PC-3 (cell line): ENCODE measurements at regions not wholly inside any gene's neighbourhood (a gene's known extent, or its start where the extent isn't known, plus 50 kb on each side); places are given as distances from the start of the nearest gene placed in this dataset.

Experiments used
- ATAC-seq: fragments of 200-7000 bp; cut with Tn5 transposase; 2 replicates; pipeline ENCODE4 v1.9.1; 2020; ENCODE audit warnings: mild to moderate bottlenecking, moderate library complexity
- BruUV-seq: library from RNA; stranded (reverse); fragments of 400-500 nt; replicated peaks from 2 replicates; lab custom pipeline; 2021; lab: Mats Ljungman, UMichigan
- CTCF ChIA-PET: fragments of 300-600 bp; sonication (Branson Sonifier 250); formaldehyde crosslinking; loops from one replicate; lab custom pipeline; 2022; ENCODE audit warnings: antibody characterized with exemption; lab: Charles Lee
- POLR2A ChIA-PET: fragments of 300-600 bp; sonication (Branson Sonifier 250); formaldehyde crosslinking; loops from one replicate; lab custom pipeline; 2022; ENCODE audit warnings: antibody characterized with exemption; ENCODE audit not compliant: unreplicated experiment; lab: Charles Lee
- DNase-seq: peaks from one replicate; pipeline ENCODE4 v3.0.0-alpha.2; 2015
- H2AFZ ChIP-seq: fragments of 300-600 bp; sonication (generic); 2 replicates; pipeline ENCODE4 v1.6.0; 2016; ENCODE audit warnings: antibody characterized with exemption, low read length
- H3F3A ChIP-seq: fragments of 300-600 bp; sonication (generic); one replicate; pipeline ENCODE4 v1.6.0; 2017; ENCODE audit warnings: antibody characterized with exemption, low read length, control low read depth, mild to moderate bottlenecking; ENCODE audit not compliant: unreplicated experiment
- H3K27ac ChIP-seq: fragments of 300-600 bp; sonication (generic); 2 replicates; pipeline ENCODE4 v1.5.1; 2016; ENCODE audit warnings: mild to moderate bottlenecking, low read length
- H3K27me3 ChIP-seq: fragments of 300-600 bp; sonication (generic); 2 replicates; pipeline ENCODE4 v1.6.1; 2016; ENCODE audit warnings: low read length, mixed read lengths
- H3K36me3 ChIP-seq: fragments of 300-600 bp; sonication (generic); 2 replicates; pipeline ENCODE4 v1.6.1; 2016; ENCODE audit warnings: low read depth, mixed run types, low read length, mixed read lengths
- H3K4me1 ChIP-seq: fragments of 300-600 bp; sonication (generic); 2 replicates; pipeline ENCODE4 v1.5.1; 2016; ENCODE audit warnings: low read length; ENCODE audit not compliant: insufficient read depth
- H3K4me2 ChIP-seq: fragments of 300-600 bp; sonication (generic); 2 replicates; pipeline ENCODE4 v1.6.0; 2016; ENCODE audit warnings: low read length
- H3K4me3 ChIP-seq: fragments of 300-600 bp; sonication (generic); 2 replicates; pipeline ENCODE4 v1.5.1; 2016; ENCODE audit warnings: mild to moderate bottlenecking, low read length, mixed read lengths
- H3K79me2 ChIP-seq: fragments of 300-600 bp; sonication (generic); 2 replicates; pipeline ENCODE4 v1.6.1; 2017; ENCODE audit warnings: low read length, mixed read lengths
- H3K9ac ChIP-seq: fragments of 300-600 bp; sonication (generic); 2 replicates; pipeline ENCODE4 v1.6.0; 2016; ENCODE audit warnings: mild to moderate bottlenecking, low read length
- H3K9me2 ChIP-seq: fragments of 300-600 bp; sonication (generic); replicated peaks from 2 replicates; pipeline ENCODE4 v1.6.1; 2016; ENCODE audit warnings: mixed run types, low read length, mixed read lengths
- H3K9me3 ChIP-seq: fragments of 300-600 bp; sonication (generic); 2 replicates; pipeline ENCODE4 v1.6.1; 2016; ENCODE audit warnings: low read length, mixed read lengths
- H4K20me1 ChIP-seq: fragments of 300-600 bp; sonication (generic); 2 replicates; pipeline ENCODE4 v1.6.1; 2016; ENCODE audit warnings: low read length, mixed read lengths
- EZH2 ChIP-seq: fragments of 300-600 bp; sonication (generic); IDR thresholded peaks from one replicate; pipeline ENCODE4 v1.6.1; 2017; ENCODE audit warnings: antibody characterized with exemption, mild to moderate bottlenecking, low read length; ENCODE audit not compliant: unreplicated experiment
- EZH2phosphoT487 ChIP-seq: fragments of 300-600 bp; sonication (generic); IDR thresholded peaks from 2 replicates; pipeline ENCODE4 v1.6.1; 2018; ENCODE audit warnings: mild to moderate bottlenecking, antibody characterized with exemption, low read length, borderline replicate concordance
- intact Hi-C: fragments of 100-400 bp; cut with micrococcal nuclease; formaldehyde crosslinking; loops from 2 replicates; pipeline ENCODE4 v1.9.0; 2023
- TF ChIP-seq, protein P1 (sequence below): fragments of 300-600 bp; sonication (generic); conservative IDR thresholded peaks from 2 replicates; pipeline ENCODE4 v1.5.1; 2017; ENCODE audit warnings: antibody characterized with exemption, low read depth, mild to moderate bottlenecking, low read length

DNA sequence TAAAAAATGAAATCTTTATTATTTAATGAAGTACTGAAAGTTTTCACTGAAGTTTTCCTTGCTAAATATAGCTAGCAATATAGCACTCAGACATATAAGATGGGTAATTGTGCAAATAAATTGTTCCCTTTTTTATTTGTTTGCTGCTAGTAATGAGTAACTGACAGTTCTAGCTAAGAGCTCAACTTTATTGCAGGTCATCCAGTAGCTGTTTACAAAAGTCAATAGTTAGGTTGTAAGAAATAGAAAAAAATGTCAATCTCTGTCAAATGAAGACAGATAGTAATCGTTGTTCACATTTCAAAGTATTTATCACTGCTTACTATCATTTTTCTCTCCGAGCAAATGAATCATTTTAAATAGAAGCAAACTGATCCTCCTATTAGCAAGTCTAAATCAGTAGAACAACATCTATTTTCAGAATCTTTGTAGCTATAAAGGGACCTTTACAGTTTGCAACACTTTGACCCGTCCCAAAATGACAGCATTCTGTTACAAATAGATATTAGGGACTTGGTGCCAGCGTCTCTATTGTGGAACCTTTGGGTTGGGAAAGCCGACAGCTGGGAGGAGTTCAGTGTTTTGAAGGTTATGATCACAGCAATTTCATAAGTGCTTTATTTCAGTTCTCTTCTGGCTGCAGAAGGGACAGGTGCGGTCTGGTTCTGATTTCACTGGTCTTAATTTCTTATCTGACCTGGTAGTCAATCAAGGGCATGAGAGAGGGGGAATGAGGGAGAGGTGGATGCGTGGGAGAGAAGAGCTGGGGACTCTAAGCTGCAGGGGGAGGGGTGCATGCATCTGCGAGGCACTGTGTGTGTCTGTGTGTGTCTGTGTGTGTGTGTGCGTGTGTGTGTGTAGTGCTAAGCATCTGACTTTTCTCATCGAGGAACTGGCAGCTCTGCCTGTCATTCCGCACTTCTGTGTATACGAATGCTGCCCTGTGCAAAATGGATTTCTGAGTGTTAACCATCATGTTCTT lies 227.9 kb upstream of the PITX2 start:
- H3K27me3 ChIP-seq, result peaks cover 44% of the 10 kb centered on the region
- no peak overlapping the region for H3K4me2 ChIP-seq
- no peak for ATAC-seq
- intact Hi-C loops, result no loop called here
- no peaks in the 10 kb centered on the region for H3K4me1 ChIP-seq
- no peaks in the 10 kb centered on the region for H4K20me1 ChIP-seq
- H3K36me3 ChIP-seq, result no peaks in the 10 kb centered on the region
- no peaks in the 10 kb centered on the region for H3F3A ChIP-seq
- no peak overlapping the region for H3K4me3 ChIP-seq
- no peak for DNase-seq
- H3K9ac ChIP-seq, result no peak overlapping the region
- no TSS peak for BruUV-seq
- no peaks in the 10 kb centered on the region for H3K9me2 ChIP-seq
- no peak overlapping the region for H3K27ac ChIP-seq
- ChIA-PET CTCF (no interaction called here), POLR2A (no interaction called here)
- H3K79me2 ChIP-seq, result no peaks in the 10 kb centered on the region
- TF ChIP-seq, protein P1, sequence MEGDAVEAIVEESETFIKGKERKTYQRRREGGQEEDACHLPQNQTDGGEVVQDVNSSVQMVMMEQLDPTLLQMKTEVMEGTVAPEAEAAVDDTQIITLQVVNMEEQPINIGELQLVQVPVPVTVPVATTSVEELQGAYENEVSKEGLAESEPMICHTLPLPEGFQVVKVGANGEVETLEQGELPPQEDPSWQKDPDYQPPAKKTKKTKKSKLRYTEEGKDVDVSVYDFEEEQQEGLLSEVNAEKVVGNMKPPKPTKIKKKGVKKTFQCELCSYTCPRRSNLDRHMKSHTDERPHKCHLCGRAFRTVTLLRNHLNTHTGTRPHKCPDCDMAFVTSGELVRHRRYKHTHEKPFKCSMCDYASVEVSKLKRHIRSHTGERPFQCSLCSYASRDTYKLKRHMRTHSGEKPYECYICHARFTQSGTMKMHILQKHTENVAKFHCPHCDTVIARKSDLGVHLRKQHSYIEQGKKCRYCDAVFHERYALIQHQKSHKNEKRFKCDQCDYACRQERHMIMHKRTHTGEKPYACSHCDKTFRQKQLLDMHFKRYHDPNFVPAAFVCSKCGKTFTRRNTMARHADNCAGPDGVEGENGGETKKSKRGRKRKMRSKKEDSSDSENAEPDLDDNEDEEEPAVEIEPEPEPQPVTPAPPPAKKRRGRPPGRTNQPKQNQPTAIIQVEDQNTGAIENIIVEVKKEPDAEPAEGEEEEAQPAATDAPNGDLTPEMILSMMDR, result no peak
- TF ChIP-seq EZH2phosphoT487 (no peak), EZH2 (no peak)
- H3K9me3 ChIP-seq, result no peaks in the 10 kb centered on the region
- H2AFZ ChIP-seq, result no peak overlapping the region

DNA sequence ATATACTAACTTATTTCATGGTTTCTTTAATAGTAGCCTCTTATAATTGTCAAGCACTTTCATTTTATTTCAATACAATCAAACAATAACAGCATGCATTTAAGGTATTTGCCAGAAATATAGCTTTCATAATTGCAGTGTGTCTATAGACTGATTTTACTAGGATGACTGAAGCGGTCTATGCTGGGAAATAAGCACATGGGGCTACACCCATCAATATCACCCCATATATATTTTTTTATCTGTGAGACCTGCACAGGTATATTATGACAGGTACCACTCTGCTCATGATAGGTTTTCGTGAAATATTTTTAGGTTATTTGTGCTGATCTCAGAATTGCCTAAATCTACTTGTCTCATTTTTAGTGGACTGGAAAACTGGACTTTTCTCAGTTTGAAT lies 229.1 kb upstream of the PITX2 start:
- Histone ChIP-seq H4K20me1 (no peaks in the 10 kb centered on the region), H2AFZ (no peak overlapping the region), H3K9me2 (no peaks in the 10 kb centered on the region), H3K9me3 (no peaks in the 10 kb centered on the region), H3K4me2 (no peak overlapping the region), H3K79me2 (no peaks in the 10 kb centered on the region), H3K4me1 (no peaks in the 10 kb centered on the region), H3K9ac (no peak overlapping the region), H3K27ac (no peak overlapping the region), H3K36me3 (no peaks in the 10 kb centered on the region), H3K4me3 (no peak overlapping the region), H3F3A (no peaks in the 10 kb centered on the region), H3K27me3 (peaks cover 36% of the 10 kb centered on the region)
- ChIA-PET CTCF (no interaction called here), POLR2A (no interaction called here)
- TF ChIP-seq EZH2phosphoT487 (no peak), EZH2 (no peak)
- TF ChIP-seq, protein P1, result no peak
- intact Hi-C loops, result no loop called here
- ATAC-seq (no peak), DNase-seq (no peak)
- BruUV-seq, result no TSS peak

DNA sequence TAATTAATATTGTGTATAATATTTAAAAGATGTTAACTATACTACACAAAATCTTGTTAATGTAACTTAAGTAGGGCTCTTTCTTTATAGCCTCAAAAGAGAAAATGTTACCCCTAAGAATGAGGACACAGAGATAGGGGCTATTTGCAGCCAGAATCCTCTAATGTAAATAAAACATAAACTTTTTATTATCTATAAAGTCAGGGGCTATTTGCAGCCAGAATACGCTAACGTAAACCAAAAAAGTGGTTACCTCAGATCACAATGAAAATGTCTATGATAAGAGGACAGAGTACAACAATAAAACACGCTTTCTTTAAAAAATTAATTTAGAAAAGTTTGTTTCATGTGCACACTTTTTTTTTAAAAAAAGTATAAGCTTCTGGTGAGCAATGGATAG lies 229.9 kb upstream of the PITX2 start:
- Histone ChIP-seq H3K9me2 (no peaks in the 10 kb centered on the region), H3K27me3 (peaks cover 36% of the 10 kb centered on the region), H3K9ac (no peak overlapping the region), H3K4me2 (no peak overlapping the region), H3K79me2 (no peaks in the 10 kb centered on the region), H3F3A (no peaks in the 10 kb centered on the region), H3K4me1 (no peaks in the 10 kb centered on the region), H3K36me3 (no peaks in the 10 kb centered on the region), H4K20me1 (no peaks in the 10 kb centered on the region), H3K4me3 (no peak overlapping the region), H2AFZ (no peak overlapping the region), H3K27ac (no peak overlapping the region), H3K9me3 (no peaks in the 10 kb centered on the region)
- ATAC-seq (no peak), DNase-seq (no peak)
- TF ChIP-seq EZH2phosphoT487 (no peak), EZH2 (no peak)
- TF ChIP-seq, protein P1, result no peak
- ChIA-PET POLR2A (no interaction called here), CTCF (no interaction called here)
- no TSS peak for BruUV-seq
- intact Hi-C loops, result no loop called here
